ENCODE measurements at regions not wholly inside any gene's neighbourhood (a gene's known extent, or its start where the extent isn't known, plus 50 kb on each side); places are given as distances from the start of the nearest gene placed in this dataset.

GRCh38 chr12:111014547-111014946, 94.2 kb upstream of the MYL2 start (continued):
- no peak for TF ChIP-seq YY1 (IDR thresholded peaks at IDR 0.05; ENCODE audit: low read depth, low read length)
- TF ChIP-seq EZH2 (IDR thresholded peaks at IDR 0.05; ENCODE audit: low read depth, low read length, severe bottlenecking): no peak
- no peak for TF ChIP-seq MAX (IDR thresholded peaks at IDR 0.05)
- no peak for TF ChIP-seq RNF2 (IDR thresholded peaks at IDR 0.05; ENCODE audit: borderline replicate concordance, low read depth, low read length, missing control alignments, poor library complexity, severe bottlenecking)
- TF ChIP-seq EGR1 (IDR thresholded peaks at IDR 0.05; ENCODE audit: borderline replicate concordance, low read depth, low read length): no peak
- no peak for TF ChIP-seq SP2 (IDR thresholded peaks at IDR 0.05; ENCODE audit: low read length)
- TF ChIP-seq ATF2 (IDR thresholded peaks at IDR 0.05; ENCODE audit: low read length): no peak
